ENCODE measurements at regions not wholly inside any gene's neighbourhood (a gene's known extent, or its start where the extent isn't known, plus 50 kb on each side); places are given as distances from the start of the nearest gene placed in this dataset. TPM values are rescaled to one million over a fixed set of nuclear protein-coding genes. Genes with fewer than 3 reads are reported as not detected.

DNA sequence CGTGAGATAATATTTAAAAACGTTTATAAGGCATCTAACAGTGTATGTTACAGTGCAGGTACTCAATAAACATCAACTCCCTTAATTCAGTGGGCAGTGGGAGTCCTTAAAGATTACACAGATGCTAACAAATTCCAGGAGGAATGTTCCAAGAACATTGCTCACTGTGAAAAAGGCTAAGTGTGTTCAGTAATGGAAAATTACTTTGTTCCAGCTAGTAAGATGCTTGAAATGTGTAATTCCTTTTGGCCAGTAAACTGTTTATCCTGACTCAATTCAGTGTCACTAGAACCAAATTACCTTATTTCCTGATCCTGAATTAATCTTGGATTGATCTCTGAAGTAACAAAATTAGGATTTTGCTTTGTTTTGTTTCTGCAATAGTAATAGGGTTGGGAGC lies 54.2 kb upstream of the SEMA6D start:
- Histone ChIP-seq H3K9me3 (no peaks in the 10 kb centered on the region), H3K4me1 (no peaks in the 10 kb centered on the region), H3K36me3 (no peaks in the 10 kb centered on the region), H3K27ac (no peak overlapping the region), H3K4me3 (no peak overlapping the region), H3K27me3 (no peaks in the 10 kb centered on the region)
- no peak for DNase-seq
- intact Hi-C loops (cut with DNase I; ENCODE audit: low total_unique reads): no loop called here
- no peak for TF ChIP-seq POLR2A (IDR thresholded peaks at IDR 0.05)
- no peak for TF ChIP-seq CTCF (IDR thresholded peaks at IDR 0.05)

Small RNA genes in the stretch of these regions (small RNA-seq; reads per million reads assigned to genes)
- gene MTND5P40 (not detected), gene RF01182 (not detected), gene RN7SKP139 (not detected), gene RNU6-1014P (not detected)

Data from uterus (tissue), 3 donors.